CD4-positive, alpha-beta T cell treated with Interleukin-4 for 4 hours (primary cell): ENCODE measurements at regions not wholly inside any gene's neighbourhood (a gene's known extent, or its start where the extent isn't known, plus 50 kb on each side); places are given as distances from the start of the nearest gene placed in this dataset.
"Not testable (repeated sequence)": the region's sequence is repeated elsewhere in the genome, so short reads cannot be mapped to it uniquely, and the experiment has no call there.

Source experiments
- DNase-seq: peaks from one replicate; pipeline ENCODE4 v3.0.0-alpha.2; 2020

- DNase-seq: no peak
These were observed 179.0 kb upstream of the PFN2 start for GRCh38 chr3:150149651-150150051.

- no peak for DNase-seq
These were observed 177.5 kb upstream of the PFN2 start for GRCh38 chr3:150148227-150148626.

DNA sequence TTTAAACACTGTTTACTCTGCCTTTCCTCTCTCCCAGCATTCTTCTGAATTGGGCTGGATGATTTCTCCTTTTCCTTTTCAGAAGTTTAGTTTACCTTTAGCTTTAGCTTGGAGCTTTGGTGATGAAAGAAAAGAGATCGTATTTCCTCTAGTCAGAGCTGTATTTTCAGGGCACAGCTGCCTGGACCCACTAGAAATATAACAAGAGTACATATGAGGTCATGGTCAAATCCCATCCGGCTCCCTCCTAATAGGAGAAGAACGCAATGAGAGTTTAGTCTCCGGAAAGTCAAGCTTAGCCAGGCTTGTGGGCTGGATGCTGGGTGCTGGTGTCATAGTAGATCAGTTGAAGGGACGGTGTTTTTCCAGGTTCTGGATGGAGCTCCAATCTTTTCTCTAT is 177.1 kb upstream of the PFN2 start:
- DNase-seq: no peak

GRCh38 chr3:150146991-150147761 is 176.5 kb upstream of the PFN2 start:
- DNase-seq: no peak

GRCh38 chr3:150145659-150146058 is 175.0 kb upstream of the PFN2 start:
- no peak for DNase-seq

- no peak for DNase-seq
These were observed 173.6 kb upstream of the PFN2 start for GRCh38 chr3:150144191-150144708.

DNA sequence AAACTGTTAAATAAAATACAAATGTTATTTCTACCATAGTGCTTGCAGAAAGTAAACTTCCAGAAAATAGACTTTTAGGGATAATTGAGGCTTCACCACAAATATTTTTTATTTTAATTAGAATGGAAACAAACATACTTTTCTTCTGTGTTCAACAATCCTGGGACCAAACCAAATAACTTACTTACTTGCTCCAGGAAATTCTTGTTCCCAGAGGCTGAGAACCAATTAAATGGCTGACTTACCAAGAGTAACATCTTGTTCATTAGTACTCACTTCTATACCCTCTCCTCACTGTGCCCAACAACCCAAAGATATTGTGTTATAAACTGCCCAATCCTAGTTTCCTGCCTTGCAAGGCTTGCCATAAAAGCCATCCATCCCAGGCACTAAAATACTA is 172.2 kb upstream of the PFN2 start:
- no peak for DNase-seq

DNA sequence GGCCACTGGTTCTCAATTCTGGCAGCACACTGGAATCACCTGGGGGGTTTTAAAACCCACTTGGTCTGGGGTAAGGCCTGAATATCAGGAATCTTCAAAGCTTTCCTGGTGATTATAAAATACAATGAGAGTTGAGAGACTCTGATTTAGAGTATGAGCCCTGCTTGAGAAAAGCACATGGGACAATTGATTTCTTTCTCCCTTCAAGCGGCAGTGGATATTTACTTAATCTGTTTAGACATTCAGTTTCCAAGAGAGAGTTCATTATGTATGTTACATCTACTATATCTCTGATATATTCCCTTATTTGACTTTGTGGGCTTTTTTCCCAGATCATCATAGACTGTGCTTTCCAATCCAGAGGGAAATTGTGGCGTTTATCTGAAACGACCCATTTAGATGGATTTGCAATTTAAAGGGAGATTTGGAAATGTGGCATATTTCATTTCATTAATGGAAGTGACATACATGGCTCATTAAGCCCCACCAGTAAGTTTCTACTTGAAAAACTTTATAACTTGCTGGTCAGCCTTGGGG is 171.2 kb upstream of the PFN2 start:
- DNase-seq: no peak

GRCh38 chr3:150140614-150141321 is 170.1 kb upstream of the PFN2 start:
- DNase-seq: no peak

- DNase-seq: no peak
These were observed 168.1 kb upstream of the PFN2 start for GRCh38 chr3:150138824-150139223.

GRCh38 chr3:150136242-150136641 is 165.5 kb upstream of the PFN2 start:
- DNase-seq: no peak

DNA sequence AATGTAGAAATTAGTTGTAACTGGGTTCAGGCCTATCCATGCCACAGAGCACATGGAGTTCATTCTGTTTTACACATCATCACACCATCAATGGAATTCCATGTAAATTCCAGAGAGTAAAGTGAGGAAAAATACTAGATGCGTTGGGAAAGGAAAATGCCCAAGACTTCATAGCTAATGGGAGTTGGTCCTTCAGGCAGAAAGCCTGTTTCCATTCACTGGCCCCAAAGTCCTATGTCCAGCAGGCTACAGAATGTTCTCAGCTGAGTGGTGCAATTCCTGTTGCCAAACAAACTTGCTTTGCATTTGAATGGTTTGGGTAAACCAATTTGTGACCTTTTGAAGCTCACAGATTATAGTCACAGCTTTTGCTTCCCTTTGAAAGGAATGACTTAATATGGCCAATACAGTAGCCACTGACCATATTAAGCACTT is 164.6 kb upstream of the PFN2 start:
- no peak for DNase-seq

DNA sequence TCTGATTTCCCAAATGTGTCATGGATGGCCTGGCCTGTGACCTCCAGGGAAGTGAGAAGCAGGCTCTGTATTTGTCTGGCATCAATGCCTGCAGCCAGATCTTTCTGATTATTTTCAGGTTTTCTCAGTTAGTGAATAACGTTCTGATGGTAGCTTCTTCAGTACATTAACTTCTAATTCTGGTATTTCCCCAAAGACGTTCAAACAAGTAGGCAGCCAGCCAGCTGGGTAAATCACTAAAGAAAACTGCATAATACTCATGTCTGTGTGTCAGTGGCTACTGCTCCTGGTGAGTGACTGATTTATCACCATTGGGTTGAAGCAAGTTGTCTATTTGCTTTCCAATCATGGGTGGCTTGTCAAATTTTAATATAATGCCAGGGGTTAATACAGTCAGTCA is 162.6 kb upstream of the PFN2 start:
- no peak for DNase-seq

DNA sequence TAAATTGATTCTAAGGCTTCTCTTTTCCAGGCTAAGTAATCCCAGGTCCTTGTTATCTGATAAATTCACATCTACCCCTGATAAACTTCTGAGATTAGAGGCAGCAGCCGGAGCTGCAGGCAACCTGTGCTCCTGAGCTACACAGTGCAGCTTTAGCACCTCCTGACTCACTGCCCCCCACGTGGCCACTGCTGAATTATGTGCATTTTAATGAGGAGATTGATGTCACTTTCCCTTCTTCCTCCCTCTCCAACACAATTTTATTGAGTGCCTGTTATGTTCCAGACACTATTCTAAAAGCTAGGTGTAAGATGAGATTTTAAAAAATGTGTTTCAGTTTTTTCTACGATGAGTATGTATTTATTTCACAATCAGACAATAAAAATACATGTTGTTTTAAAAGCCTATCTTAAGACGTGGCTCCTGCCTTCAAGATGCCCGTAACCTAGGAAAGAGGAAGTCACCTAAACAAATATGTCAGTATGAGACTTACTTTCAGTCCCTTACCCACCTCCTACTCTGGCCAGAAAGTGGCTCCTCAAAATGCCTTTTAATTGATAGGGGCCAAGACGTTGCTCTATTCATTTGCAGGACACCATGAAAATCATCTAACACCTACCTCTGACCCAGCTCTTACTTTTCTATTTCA is 161.5 kb upstream of the PFN2 start:
- DNase-seq: no peak

DNA sequence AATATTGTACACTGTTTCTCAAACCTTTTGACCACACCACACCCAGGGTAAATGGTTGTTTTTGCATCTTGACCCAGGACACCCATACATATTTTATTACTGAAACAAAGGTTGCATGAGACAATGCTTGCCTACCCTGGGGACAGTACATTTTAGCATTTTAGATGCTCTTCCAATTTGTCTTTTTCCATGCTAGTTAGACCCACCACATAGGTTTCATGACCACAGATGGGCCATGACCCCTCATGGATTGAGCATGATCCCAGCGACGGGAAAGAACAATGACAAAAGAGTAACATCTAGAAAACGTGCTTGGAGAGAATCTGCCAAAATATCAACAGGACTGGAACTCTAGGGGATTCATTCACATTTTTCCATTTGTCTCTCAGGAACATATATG is 161.0 kb upstream of the PFN2 start:
- no peak for DNase-seq

DNA sequence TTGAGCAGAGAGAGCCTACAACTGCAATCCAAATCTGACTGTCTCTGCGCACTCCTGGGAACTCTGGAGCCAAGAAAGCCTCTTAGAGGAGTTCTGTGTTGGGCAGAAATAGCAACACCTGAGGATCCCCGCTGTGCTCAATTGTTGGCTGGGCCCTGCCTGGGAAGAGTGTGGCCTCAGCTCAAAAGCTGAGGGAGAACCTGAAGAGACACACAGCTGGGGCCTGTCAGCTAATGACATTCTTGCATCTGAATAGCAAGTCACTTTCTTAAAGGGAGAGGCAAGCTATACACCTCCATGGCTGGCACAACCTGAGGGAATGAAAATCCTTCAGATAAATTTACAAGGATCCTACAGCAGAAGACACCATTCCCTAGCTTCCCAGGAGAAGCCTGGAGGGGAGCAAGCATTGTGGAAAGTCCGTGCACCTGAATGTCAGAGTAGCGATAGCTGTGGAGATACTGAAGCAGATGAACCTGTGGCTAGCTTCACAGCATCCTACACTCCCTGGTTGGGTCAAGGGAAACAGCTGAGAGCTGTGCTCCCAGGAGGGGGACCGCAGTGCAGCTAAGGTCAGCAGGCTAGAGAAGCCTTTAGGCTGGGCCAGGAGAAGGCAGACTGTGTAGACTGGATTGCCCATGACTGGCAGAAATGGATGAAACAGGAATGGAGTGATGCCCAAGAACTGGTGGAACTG is 159.9 kb upstream of the PFN2 start:
- DNase-seq: no peak

DNA sequence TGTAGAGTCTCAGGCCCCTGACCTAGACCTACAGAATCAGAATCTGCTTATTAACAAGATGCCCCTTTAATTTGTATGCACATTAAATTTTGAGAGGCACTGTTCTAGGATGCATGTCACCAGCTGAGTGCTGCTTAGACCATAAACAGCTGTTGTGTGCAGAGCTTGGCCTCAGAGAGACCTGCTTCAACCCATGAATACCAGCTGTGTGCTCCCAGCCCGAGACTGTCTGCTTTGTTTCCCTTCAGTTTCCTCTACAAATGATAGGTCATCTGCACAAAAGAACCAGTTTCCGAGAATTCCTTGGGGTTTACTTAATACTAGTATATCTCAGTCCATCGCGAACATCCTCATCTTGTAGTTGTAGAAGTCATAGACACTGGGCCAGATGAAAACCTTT is 158.5 kb upstream of the PFN2 start:
- DNase-seq: no peak

GRCh38 chr3:150128126-150128525 is 157.4 kb upstream of the PFN2 start:
- no peak for DNase-seq

DNA sequence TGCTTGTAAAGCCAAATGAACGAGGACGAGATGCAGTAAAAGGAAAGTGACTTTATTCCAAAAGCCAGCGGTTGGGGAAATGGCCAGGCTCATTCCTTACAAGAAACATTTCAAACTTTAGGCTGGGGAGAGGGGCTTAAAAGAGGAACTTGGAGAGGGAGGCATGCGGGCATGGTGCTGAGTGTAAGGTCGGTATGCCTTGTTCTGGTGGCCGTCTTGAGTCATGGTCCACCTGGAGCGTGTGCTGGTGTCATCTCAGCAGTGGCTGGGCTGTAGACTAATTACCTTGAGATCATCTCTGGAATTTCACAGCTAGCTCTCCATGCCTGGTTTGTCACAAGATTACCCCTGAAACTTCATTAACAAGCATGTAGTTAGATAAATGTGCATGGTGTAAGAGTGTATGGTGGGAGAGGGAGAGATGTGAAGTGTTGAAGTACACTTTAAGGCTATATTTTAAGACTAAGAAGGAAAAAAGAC is 156.4 kb upstream of the PFN2 start:
- DNase-seq: no peak

- DNase-seq: no peak
These were observed 153.4 kb upstream of the PFN2 start for GRCh38 chr3:150124142-150124541.

GRCh38 chr3:150123249-150123648 is 152.6 kb upstream of the PFN2 start:
- DNase-seq: not testable (repeated sequence)

- no peak for DNase-seq
These were observed 147.5 kb upstream of the PFN2 start for GRCh38 chr3:150118219-150118618.

DNA sequence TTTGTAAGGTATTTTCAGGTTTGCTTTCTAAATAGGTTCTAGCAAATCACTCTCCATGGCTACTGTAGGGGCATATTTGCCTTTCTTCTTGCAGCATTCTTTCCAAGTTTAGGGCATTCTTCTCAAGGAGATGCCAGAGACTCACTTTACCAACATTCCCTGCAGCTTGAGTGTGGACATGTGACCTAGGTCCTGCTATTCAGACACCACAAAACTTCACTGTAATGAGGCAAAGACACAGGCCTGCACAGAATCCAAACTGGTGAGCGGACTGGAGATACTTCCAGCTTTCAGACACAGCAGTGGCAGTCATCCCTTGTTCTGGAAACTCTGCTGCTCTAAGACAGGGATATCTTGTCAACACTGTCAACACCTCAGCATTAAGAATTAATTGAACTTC is 146.4 kb upstream of the PFN2 start:
- no peak for DNase-seq
